Adipocyte (in vitro differentiated cells): ENCODE measurements at regions not wholly inside any gene's neighbourhood (a gene's known extent, or its start where the extent isn't known, plus 50 kb on each side); places are given as distances from the start of the nearest gene placed in this dataset.
A peak's percentile ranks its signal among the peaks of the same experiment; 100 is the strongest.

ENCODE experiments used
- DNase-seq: peaks from one replicate; pipeline ENCODE4 v3.0.0-alpha.2; 2015; ENCODE audit warnings: low read depth
- H3K27me3 ChIP-seq: replicated peaks from 2 replicates; pipeline ENCODE4 v1.7.0; 2013; ENCODE audit warnings: mild to moderate bottlenecking, low read length, moderate library complexity; ENCODE audit not compliant: control insufficient read depth, insufficient read depth
- H3K36me3 ChIP-seq: 2 replicates; pipeline ENCODE4 v1.7.0; 2013; ENCODE audit warnings: low read length, mild to moderate bottlenecking, moderate library complexity; ENCODE audit not compliant: control insufficient read depth, insufficient read depth, severe bottlenecking
- H3K4me1 ChIP-seq: 2 replicates; pipeline ENCODE4 v1.7.0; 2013; ENCODE audit warnings: mild to moderate bottlenecking, low read length, moderate library complexity; ENCODE audit not compliant: control insufficient read depth, insufficient read depth
- H3K4me3 ChIP-seq: 2 replicates; pipeline ENCODE4 v1.7.0; 2013; ENCODE audit warnings: mild to moderate bottlenecking, low read length, moderate library complexity
- H3K9ac ChIP-seq: 2 replicates; pipeline ENCODE4 v1.7.0; 2013; ENCODE audit warnings: mild to moderate bottlenecking, low read length, moderate library complexity
- H3K9me3 ChIP-seq: 2 replicates; pipeline ENCODE4 v1.7.0; 2013; ENCODE audit warnings: mild to moderate bottlenecking, low read length, moderate library complexity; ENCODE audit not compliant: control insufficient read depth

DNA sequence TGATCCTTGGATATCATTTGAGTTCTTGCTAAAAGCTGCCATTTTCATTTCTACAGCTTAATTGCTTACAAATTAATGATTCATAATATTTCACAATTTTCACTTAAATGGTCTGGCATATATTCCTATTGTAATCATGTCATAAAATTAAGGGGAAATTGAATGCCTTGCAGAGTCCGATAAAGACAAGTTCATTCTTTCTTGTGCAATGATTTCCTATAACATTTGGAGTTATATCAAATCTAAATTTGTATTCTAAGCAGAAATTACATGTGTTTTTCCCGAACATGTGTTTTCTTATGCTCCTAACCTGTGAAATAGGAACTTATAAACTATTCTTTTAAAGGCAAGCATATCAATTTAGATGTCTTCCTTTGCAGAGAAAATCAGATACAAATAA lies 118.3 kb upstream of the CYYR1 start:
- no peaks in the 10 kb centered on the region for H3K36me3 ChIP-seq
- no peaks in the 10 kb centered on the region for H3K4me1 ChIP-seq
- DNase-seq = no peak
- H3K27me3 ChIP-seq = peaks cover 18% of the 10 kb centered on the region
- H3K4me3 ChIP-seq = no peak overlapping the region
- H3K9me3 ChIP-seq = peaks cover 18% of the 10 kb centered on the region
- H3K9ac ChIP-seq = no peak overlapping the region

DNA sequence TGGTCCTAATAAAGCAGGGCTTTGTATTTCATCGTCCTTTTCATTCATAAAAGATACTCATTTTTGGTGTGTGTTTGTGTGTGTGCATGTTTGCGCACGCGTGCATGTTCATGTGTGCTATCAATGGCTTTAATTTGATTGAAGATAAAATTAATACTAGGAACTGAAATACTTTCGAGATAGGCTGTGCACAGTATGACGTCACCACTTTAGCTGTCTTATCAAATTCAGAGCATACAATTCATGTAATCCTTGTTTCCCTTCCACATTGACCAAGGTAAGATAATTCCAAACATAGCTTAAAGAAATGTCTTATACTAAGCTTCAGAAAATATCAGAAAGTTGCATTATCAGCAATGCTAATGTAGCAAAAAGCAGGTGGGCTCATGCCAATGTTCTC lies 113.6 kb upstream of the CYYR1 start:
- peaks cover 18% of the 10 kb centered on the region for H3K9me3 ChIP-seq
- H3K9ac ChIP-seq = no peak overlapping the region
- H3K27me3 ChIP-seq = peaks cover 1% of the 10 kb centered on the region
- H3K36me3 ChIP-seq = no peaks in the 10 kb centered on the region
- no peaks in the 10 kb centered on the region for H3K4me1 ChIP-seq
- no peak for DNase-seq
- no peak overlapping the region for H3K4me3 ChIP-seq

- no peaks in the 10 kb centered on the region for H3K36me3 ChIP-seq
- H3K9me3 ChIP-seq = peaks cover 18% of the 10 kb centered on the region
- DNase-seq = peak; percentile 1
- H3K4me3 ChIP-seq = no peak overlapping the region
- H3K27me3 ChIP-seq = no peaks in the 10 kb centered on the region
- no peak overlapping the region for H3K9ac ChIP-seq
- no peaks in the 10 kb centered on the region for H3K4me1 ChIP-seq
Observed at GRCh38 chr21:26686278-26686677, 113.2 kb upstream of the CYYR1 start.

- peaks cover 12% of the 10 kb centered on the region for H3K9me3 ChIP-seq
- no peak overlapping the region for H3K9ac ChIP-seq
- no peak for DNase-seq
- no peaks in the 10 kb centered on the region for H3K4me1 ChIP-seq
- no peaks in the 10 kb centered on the region for H3K36me3 ChIP-seq
- H3K27me3 ChIP-seq = no peaks in the 10 kb centered on the region
- H3K4me3 ChIP-seq = no peak overlapping the region
Observed at GRCh38 chr21:26684889-26685288, 111.8 kb upstream of the CYYR1 start.

GRCh38 chr21:26683996-26684395 lies 110.9 kb upstream of the CYYR1 start:
- Histone ChIP-seq H3K9ac (no peak overlapping the region), H3K4me3 (no peak overlapping the region), H3K36me3 (no peaks in the 10 kb centered on the region), H3K9me3 (peaks cover 4% of the 10 kb centered on the region), H3K27me3 (no peaks in the 10 kb centered on the region), H3K4me1 (no peaks in the 10 kb centered on the region)
- DNase-seq = no peak

- H3K27me3 ChIP-seq = no peaks in the 10 kb centered on the region
- no peaks in the 10 kb centered on the region for H3K9me3 ChIP-seq
- no peaks in the 10 kb centered on the region for H3K36me3 ChIP-seq
- H3K4me1 ChIP-seq = no peaks in the 10 kb centered on the region
- peak; percentile 4 for DNase-seq
- no peak overlapping the region for H3K4me3 ChIP-seq
- no peak overlapping the region for H3K9ac ChIP-seq
Observed at GRCh38 chr21:26679284-26679683, 106.2 kb upstream of the CYYR1 start.

DNA sequence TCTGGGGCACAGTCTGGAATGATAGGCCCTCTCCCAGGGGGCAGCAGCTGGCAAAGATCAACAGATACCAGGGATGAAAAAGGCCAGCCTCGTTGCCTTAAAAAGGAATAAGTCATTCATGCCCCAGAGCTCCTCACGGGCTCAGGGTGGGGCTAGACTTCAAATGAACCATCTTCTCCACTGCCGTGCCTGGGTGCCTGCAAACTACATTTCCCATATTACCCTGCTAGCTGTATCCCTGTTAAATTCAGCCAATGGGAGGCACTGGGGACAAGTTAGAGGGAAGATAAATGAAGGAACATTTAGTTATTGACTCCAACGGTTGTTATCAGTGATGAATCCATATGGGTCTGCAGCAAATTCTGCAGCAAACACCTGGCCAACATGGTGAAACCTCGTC lies 101.2 kb upstream of the CYYR1 start:
- no peak overlapping the region for H3K4me3 ChIP-seq
- H3K27me3 ChIP-seq = no peaks in the 10 kb centered on the region

DNA sequence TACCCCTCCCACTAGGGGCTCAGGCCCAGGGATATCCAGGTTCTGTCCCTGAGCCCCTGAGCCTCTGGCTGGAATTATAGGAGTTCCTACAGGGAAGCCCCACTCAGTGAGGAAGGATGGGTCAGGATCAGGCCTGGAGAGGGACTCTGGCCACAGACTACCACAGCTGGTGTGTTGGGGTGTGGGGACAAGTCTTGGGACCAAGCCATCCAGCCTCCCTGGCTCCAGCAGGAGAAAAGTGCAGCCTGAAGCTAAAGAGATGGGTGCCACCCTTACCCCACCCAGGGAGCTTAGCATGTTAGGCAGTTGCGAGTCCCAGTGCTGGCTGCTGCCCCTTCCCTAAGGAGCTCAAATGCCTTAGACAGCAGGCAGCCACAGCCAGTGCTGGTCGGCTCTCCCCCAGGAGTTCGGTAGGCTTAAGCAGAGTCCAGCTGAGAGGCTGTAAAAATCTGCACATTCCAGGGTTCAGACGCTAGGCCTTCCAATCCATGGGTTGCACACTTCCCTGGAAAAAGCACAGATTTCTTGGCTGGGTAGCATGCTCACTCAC lies 96.2 kb upstream of the CYYR1 start:
- no peaks in the 10 kb centered on the region for H3K27me3 ChIP-seq
- H3K4me1 ChIP-seq = no peaks in the 10 kb centered on the region
- no peaks in the 10 kb centered on the region for H3K36me3 ChIP-seq
- no peak overlapping the region for H3K9ac ChIP-seq
- peaks cover 18% of the 10 kb centered on the region for H3K9me3 ChIP-seq
- no peak overlapping the region for H3K4me3 ChIP-seq
- no peak for DNase-seq

More for the DNA sequence above, 101.2 kb upstream of the CYYR1 start:
- Histone ChIP-seq H3K9ac (no peak overlapping the region), H3K36me3 (no peaks in the 10 kb centered on the region), H3K9me3 (no peaks in the 10 kb centered on the region), H3K4me1 (no peaks in the 10 kb centered on the region)
- DNase-seq = no peak

- peaks cover 4% of the 10 kb centered on the region for H3K4me1 ChIP-seq
- no peak overlapping the region for H3K9ac ChIP-seq
Observed at GRCh38 chr21:26659757-26660156, 86.7 kb upstream of the CYYR1 start.

GRCh38 chr21:26659182-26659581 lies 86.1 kb upstream of the CYYR1 start:
- DNase-seq = no peak
- H3K4me1 ChIP-seq = peaks cover 4% of the 10 kb centered on the region
- peaks cover 20% of the 10 kb centered on the region for H3K9me3 ChIP-seq
- H3K27me3 ChIP-seq = no peaks in the 10 kb centered on the region
- no peaks in the 10 kb centered on the region for H3K36me3 ChIP-seq
- no peak overlapping the region for H3K4me3 ChIP-seq
- H3K9ac ChIP-seq = no peak overlapping the region

More at GRCh38 chr21:26659757-26660156, 86.7 kb upstream of the CYYR1 start:
- no peak for DNase-seq
- Histone ChIP-seq H3K4me3 (no peak overlapping the region), H3K27me3 (no peaks in the 10 kb centered on the region), H3K9me3 (peaks cover 24% of the 10 kb centered on the region), H3K36me3 (no peaks in the 10 kb centered on the region)

- no peak overlapping the region for H3K9ac ChIP-seq
- no peak for DNase-seq
- H3K27me3 ChIP-seq = no peaks in the 10 kb centered on the region
- peaks cover 10% of the 10 kb centered on the region for H3K9me3 ChIP-seq
- no peak overlapping the region for H3K4me3 ChIP-seq
- H3K4me1 ChIP-seq = peaks cover 4% of the 10 kb centered on the region
- no peaks in the 10 kb centered on the region for H3K36me3 ChIP-seq
Observed at GRCh38 chr21:26655460-26655859, 82.4 kb upstream of the CYYR1 start.

DNA sequence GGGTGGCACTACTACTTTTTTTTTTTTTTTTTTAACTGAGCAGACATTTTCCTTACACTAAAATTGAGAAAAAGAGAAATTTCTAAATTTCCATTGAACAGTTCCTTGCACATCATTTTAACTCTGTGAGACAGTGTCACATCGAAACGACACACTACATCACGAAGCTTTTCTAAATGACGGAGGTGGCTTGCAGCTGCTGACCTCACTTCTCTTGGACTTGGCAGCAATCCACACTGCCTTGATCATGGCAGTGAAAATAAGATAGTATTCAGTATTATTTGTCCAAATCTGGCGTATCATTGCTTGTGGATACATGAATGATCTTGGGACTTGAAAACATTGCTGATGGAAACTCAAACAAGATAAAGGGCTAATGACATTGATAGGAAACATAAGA lies 80.3 kb upstream of the CYYR1 start:
- no peak for DNase-seq
- Histone ChIP-seq H3K4me1 (peaks cover 4% of the 10 kb centered on the region), H3K9ac (no peak overlapping the region), H3K27me3 (no peaks in the 10 kb centered on the region), H3K9me3 (no peaks in the 10 kb centered on the region), H3K4me3 (no peak overlapping the region), H3K36me3 (no peaks in the 10 kb centered on the region)
